ENCODE measurements at regions not wholly inside any gene's neighbourhood (a gene's known extent, or its start where the extent isn't known, plus 50 kb on each side); places are given as distances from the start of the nearest gene placed in this dataset.

DNA sequence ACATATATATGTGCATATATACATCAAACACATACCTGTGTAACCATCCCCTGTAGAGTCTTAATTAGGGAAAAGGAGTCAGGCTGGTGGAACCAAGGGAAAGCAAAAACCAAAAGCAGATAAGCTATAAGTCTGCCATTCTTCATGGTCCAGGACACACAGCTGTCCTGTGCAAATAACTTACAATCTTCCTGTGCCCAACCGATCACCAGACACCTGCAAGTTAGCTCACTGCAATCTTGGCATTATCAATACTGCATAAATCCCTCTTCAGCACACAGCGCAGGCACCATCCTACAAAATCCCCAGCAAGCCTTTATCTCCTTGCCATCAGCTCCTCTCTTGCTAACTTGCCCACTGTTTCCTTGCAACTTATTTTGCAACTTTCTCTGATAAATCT lies 60.8 kb upstream of the DYNAP start:
- TF ChIP-seq, protein P1, sequence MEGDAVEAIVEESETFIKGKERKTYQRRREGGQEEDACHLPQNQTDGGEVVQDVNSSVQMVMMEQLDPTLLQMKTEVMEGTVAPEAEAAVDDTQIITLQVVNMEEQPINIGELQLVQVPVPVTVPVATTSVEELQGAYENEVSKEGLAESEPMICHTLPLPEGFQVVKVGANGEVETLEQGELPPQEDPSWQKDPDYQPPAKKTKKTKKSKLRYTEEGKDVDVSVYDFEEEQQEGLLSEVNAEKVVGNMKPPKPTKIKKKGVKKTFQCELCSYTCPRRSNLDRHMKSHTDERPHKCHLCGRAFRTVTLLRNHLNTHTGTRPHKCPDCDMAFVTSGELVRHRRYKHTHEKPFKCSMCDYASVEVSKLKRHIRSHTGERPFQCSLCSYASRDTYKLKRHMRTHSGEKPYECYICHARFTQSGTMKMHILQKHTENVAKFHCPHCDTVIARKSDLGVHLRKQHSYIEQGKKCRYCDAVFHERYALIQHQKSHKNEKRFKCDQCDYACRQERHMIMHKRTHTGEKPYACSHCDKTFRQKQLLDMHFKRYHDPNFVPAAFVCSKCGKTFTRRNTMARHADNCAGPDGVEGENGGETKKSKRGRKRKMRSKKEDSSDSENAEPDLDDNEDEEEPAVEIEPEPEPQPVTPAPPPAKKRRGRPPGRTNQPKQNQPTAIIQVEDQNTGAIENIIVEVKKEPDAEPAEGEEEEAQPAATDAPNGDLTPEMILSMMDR (IDR thresholded peaks at IDR 0.05; ENCODE audit: insufficient read depth, low read depth, low read length, missing control alignments): no peak
- no peak overlapping the region for H3K4me3 ChIP-seq (ENCODE audit: low read length)
- no peak for DNase-seq (ENCODE audit: low read depth)

DNA sequence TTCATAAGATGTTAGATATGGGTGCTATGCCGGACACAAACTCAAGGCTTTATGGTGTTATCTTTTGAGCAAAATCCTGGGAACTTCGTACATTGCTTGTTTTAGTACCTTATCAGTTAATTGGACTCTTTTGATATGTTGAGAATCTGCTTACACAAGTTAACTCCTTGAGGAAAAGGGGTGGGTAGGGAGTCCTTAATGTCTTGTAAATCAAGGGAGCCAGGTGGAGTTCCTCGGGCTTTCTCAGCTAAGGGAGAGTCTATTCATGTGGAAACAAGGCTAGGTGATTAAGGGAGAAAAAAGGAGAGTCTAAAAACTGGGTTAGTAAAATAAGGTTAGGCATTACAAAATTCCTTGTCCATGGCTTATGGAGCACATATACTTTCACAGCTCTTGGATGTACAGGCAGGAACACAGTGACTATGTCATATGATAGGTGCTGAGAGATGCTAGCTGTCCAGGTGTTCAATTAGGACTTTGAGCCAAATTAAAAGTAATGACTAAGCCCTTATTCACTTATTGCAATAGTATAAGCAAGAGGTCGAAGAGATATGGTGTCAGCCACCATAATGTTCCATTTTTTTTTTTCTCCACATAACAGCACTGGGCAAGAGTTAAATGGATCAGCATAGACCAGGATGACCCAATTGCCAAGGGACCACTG lies 59.5 kb upstream of the DYNAP start:
- peak; percentile 57 for DNase-seq (ENCODE audit: low read depth)
- TF ChIP-seq, protein P1 (IDR thresholded peaks at IDR 0.05; ENCODE audit: insufficient read depth, low read depth, low read length, missing control alignments): no peak
- no peak overlapping the region for H3K4me3 ChIP-seq (ENCODE audit: low read length)

DNA sequence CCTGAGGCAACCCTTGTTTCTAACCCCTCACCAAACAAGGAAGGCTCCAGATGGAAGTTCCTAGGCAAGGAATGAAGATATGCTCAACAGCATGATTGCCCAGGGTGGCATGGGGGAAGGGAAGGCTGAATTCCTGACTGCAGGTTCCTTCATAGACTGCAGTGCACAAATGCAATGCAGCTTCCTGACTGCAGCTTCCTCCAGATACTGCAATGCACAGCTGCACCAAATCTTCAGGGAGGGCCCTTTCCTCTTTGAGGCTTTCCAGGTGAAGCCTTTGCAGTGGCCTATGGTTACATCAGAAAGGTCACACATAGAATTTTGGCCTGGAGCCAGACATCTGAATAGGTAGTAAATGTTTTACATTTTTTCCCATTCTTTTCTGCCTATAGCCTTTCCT lies 58.8 kb upstream of the DYNAP start:
- DNase-seq (ENCODE audit: low read depth): no peak
- no peak overlapping the region for H3K4me3 ChIP-seq (ENCODE audit: low read length)
- TF ChIP-seq, protein P1 (IDR thresholded peaks at IDR 0.05; ENCODE audit: insufficient read depth, low read depth, low read length, missing control alignments): no peak

DNA sequence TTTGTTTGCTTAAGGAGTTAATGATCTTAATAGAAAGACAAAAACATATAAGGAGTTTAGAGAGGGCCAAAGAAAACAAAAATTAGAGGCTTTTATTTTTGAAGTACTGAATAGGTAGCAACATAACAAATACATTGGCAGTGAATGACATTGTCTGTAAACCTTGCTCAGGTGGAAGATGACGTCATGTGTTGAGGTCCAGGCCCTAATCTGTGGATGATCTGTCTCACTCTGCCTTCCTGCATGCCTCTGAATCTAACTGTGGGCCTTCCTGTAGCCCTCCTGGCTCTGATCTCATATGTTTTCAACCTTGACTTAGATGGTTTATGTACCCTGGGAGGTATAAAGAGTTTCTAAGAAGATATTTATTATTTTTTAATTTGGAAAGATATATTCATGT lies 58.1 kb upstream of the DYNAP start:
- no peak overlapping the region for H3K4me3 ChIP-seq (ENCODE audit: low read length)
- DNase-seq (ENCODE audit: low read depth): no peak
- TF ChIP-seq, protein P1 (IDR thresholded peaks at IDR 0.05; ENCODE audit: insufficient read depth, low read depth, low read length, missing control alignments): no peak
